Nephron (organoid): ENCODE measurements at regions not wholly inside any gene's neighbourhood (a gene's known extent, or its start where the extent isn't known, plus 50 kb on each side); places are given as distances from the start of the nearest gene placed in this dataset.

Experiments
- H3K27ac Mint-ChIP-seq, 3 experiments: 2 replicates each; pipeline ENCODE4 v1.8.0; 2020; ENCODE audit warnings: mixed read lengths in 3 of 3, mild to moderate bottlenecking in 2 of 3, moderate library complexity in 1 of 3
- H3K27me3 Mint-ChIP-seq: 2 replicates; pipeline ENCODE4 v1.8.0; 2021; ENCODE audit warnings: low read depth, mild to moderate bottlenecking, moderate library complexity, mixed read lengths
- H3K36me3 Mint-ChIP-seq: 2 replicates; pipeline ENCODE4 v1.8.0; 2020; ENCODE audit warnings: low read depth, mixed read lengths
- H3K4me1 Mint-ChIP-seq: 2 replicates; pipeline ENCODE4 v1.8.0; 2020; ENCODE audit warnings: mixed read lengths
- H3K4me3 Mint-ChIP-seq, 3 experiments: 2 replicates each; pipeline ENCODE4 v1.8.0; 2020; ENCODE audit warnings: mild to moderate bottlenecking in 3 of 3, mixed read lengths in 3 of 3, moderate library complexity in 2 of 3
- H3K9me3 Mint-ChIP-seq: 2 replicates; pipeline ENCODE4 v1.8.0; 2020; ENCODE audit warnings: mixed read lengths
- TF ChIP-seq, protein P1 (sequence below), 3 experiments: fragments of 200-600 bp; sonication (generic); IDR thresholded peaks; one replicate each; pipeline ENCODE4 v1.5.0; 2021; ENCODE audit warnings: antibody characterized with exemption in 3 of 3; ENCODE audit not compliant: unreplicated experiment in 3 of 3

DNA sequence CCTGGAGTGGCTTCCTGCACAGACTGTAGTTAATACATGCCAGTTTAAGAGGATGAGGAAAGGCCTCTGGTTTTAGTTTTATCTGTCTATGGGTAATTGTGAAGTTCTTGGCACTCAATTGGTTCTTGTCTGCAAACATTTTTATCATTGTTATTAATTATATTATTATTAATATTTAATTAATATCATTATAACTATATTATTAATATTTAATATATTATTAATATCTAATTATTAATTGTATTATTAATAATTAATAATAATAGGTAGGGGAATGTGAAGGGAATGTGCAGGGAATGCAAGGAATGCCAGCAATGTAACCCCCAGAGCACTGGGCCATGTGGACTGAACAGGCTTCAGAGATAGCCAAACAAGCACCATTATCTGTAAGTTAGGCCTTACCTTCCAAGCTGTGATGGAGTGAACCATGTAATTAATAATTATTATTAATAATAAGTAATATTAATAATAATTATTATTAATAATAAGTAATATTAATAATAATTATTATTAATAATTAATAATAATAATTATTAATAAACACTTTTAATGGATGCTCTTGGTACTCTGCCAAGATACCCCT, 79.8 kb upstream of the NMNAT3 start:
- Mint-ChIP-seq H3K9me3 (peaks cover 3% of the 10 kb centered on the region), H3K36me3 (no peaks in the 10 kb centered on the region), H3K4me1 (peaks cover 19% of the 10 kb centered on the region), H3K27me3 (no peaks in the 10 kb centered on the region), H3K4me3 (no peak overlapping the region), H3K27ac (no peak overlapping the region)
- TF ChIP-seq, protein P1, sequence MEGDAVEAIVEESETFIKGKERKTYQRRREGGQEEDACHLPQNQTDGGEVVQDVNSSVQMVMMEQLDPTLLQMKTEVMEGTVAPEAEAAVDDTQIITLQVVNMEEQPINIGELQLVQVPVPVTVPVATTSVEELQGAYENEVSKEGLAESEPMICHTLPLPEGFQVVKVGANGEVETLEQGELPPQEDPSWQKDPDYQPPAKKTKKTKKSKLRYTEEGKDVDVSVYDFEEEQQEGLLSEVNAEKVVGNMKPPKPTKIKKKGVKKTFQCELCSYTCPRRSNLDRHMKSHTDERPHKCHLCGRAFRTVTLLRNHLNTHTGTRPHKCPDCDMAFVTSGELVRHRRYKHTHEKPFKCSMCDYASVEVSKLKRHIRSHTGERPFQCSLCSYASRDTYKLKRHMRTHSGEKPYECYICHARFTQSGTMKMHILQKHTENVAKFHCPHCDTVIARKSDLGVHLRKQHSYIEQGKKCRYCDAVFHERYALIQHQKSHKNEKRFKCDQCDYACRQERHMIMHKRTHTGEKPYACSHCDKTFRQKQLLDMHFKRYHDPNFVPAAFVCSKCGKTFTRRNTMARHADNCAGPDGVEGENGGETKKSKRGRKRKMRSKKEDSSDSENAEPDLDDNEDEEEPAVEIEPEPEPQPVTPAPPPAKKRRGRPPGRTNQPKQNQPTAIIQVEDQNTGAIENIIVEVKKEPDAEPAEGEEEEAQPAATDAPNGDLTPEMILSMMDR (IDR thresholded peaks at IDR 0.05; ENCODE audit: unreplicated experiment in 3 of 3), result no peak

DNA sequence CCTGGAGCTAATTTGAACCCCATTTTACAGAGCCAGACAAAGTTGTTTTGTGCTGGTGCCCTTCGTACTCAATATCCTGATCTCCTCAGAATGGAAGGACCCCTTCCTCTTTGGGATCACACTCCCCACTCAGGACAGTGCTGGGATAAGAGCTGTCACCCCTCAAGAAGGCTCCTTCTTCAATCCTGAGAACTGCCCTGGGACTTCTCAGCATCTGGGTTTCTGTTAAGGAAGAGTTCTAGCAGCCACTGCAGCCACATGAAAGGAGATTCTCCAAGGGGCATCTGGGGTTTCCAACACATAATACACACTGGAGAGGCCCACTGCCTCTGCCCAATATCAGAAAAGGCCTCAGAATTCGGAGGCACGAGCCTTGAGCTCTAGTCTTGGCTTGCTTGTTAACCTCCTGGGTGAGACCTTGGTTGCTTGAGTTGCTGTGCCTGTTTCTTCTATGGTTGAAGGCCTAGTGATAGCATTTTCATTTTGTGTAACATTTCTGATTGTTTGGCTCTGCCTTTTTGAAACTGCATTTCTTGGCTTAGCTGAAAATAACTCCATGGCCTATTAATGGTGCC, 78.8 kb upstream of the NMNAT3 start:
- H3K4me3 Mint-ChIP-seq, result no peak overlapping the region
- H3K36me3 Mint-ChIP-seq, result no peaks in the 10 kb centered on the region
- no peaks in the 10 kb centered on the region for H3K27me3 Mint-ChIP-seq
- H3K9me3 Mint-ChIP-seq, result peaks cover 3% of the 10 kb centered on the region
- TF ChIP-seq, protein P1 (IDR thresholded peaks at IDR 0.05; ENCODE audit: unreplicated experiment in 3 of 3), result no peak
- H3K4me1 Mint-ChIP-seq, result peaks cover 12% of the 10 kb centered on the region
- H3K27ac Mint-ChIP-seq, result no peak overlapping the region

DNA sequence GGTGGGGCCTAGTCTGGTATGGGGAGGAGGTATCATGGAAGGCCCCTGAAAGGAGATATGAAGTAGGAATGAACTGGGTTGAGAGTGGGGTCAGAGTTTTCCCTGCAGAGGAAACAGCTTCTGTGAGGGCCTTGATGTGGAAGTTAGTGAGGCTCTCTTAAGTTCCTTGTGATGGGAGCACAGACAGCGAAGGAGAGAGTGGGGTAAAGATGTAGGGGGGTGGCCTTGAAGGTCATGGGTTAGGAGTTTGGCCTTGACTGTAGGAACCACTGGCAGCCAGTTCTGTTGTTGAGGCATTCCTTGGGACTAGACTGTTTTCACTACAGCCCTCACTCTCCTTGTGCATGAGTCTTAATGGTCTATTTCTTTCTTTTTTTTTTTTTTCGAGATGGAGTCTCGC, 77.8 kb upstream of the NMNAT3 start:
- TF ChIP-seq, protein P1 (IDR thresholded peaks at IDR 0.05; ENCODE audit: unreplicated experiment in 3 of 3), result no peak
- Mint-ChIP-seq H3K4me1 (peaks cover 12% of the 10 kb centered on the region), H3K27me3 (no peaks in the 10 kb centered on the region), H3K27ac (no peak overlapping the region), H3K9me3 (peaks cover 8% of the 10 kb centered on the region), H3K36me3 (no peaks in the 10 kb centered on the region), H3K4me3 (no peak overlapping the region)

DNA sequence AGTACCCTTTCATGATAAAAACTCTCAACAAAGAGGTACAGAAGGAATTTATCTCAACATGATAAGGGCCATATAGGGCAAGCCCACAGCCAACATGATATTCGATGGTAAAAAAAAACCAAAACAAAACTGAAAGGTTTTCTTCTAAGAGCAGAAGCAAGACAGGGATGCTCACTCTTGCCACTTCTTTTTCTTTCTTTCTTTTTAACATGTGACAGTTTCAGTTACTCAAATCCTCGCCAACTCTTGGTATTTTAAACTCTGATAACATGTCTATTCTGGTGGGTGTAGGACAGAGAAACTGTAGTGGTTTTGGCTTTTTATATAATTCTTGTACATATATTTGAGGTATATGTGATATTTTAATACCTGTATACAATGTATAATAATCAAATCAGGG, 74.0 kb upstream of the NMNAT3 start:
- H3K36me3 Mint-ChIP-seq, result no peaks in the 10 kb centered on the region
- H3K9me3 Mint-ChIP-seq, result peaks cover 32% of the 10 kb centered on the region
- H3K4me3 Mint-ChIP-seq, result no peak overlapping the region
- no peak overlapping the region for H3K27ac Mint-ChIP-seq
- TF ChIP-seq, protein P1 (IDR thresholded peaks at IDR 0.05; ENCODE audit: unreplicated experiment in 3 of 3), result no peak
- H3K27me3 Mint-ChIP-seq, result no peaks in the 10 kb centered on the region
- H3K4me1 Mint-ChIP-seq, result no peaks in the 10 kb centered on the region

DNA sequence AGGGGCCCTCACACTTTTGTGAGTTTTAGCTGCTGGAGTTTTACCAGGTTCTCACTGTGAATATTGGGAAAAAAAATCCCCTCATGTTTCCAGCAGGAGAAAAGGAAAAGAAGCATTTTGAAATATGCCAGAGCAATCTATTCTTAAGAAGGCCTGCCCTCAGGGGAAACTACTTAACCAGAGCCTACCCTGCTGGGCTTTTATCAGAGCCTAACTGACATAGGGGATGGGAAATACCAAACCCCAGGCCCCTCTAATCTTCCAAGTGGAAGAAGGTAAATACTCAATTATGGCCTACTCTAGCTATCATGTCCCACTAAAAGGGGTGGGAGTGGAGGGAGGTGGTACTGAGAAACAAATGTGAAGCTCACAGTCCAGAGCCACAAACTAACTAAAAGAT, 68.7 kb upstream of the NMNAT3 start:
- Mint-ChIP-seq H3K36me3 (no peaks in the 10 kb centered on the region), H3K9me3 (peaks cover 34% of the 10 kb centered on the region)
- TF ChIP-seq, protein P1 (IDR thresholded peaks at IDR 0.05; ENCODE audit: unreplicated experiment in 3 of 3), result no peak

DNA sequence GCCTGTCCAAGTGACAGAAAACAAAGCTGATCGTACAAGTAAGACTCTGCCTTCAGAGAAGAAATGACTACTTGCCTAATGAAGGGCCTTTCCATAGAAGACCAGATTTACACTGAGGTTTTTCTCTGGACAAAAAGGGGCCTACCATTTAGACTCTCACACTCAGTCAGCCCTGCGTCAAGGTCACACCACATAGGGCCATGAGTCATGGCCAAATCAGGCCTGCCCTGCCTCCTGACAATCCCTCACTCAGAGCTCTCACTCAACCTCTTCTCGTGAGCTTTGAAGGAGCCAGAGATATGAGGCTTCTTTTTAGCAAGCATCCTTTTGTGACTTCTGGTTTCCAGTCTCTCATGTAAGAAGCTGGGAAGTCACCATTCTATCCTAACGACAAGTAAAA, 68.1 kb upstream of the NMNAT3 start:
- Mint-ChIP-seq H3K4me3 (no peak overlapping the region), H3K36me3 (no peaks in the 10 kb centered on the region), H3K9me3 (peaks cover 31% of the 10 kb centered on the region), H3K27me3 (peaks cover 9% of the 10 kb centered on the region), H3K27ac (no peak overlapping the region), H3K4me1 (peaks cover 5% of the 10 kb centered on the region)
- TF ChIP-seq, protein P1 (IDR thresholded peaks at IDR 0.05; ENCODE audit: unreplicated experiment in 3 of 3), result no peak

More for the DNA sequence above, 68.7 kb upstream of the NMNAT3 start:
- H3K27ac Mint-ChIP-seq, result no peak overlapping the region
- H3K4me3 Mint-ChIP-seq, result no peak overlapping the region
- peaks cover 5% of the 10 kb centered on the region for H3K27me3 Mint-ChIP-seq
- peaks cover 5% of the 10 kb centered on the region for H3K4me1 Mint-ChIP-seq
